OCI-LY3 (cell line): ENCODE measurements at regions not wholly inside any gene's neighbourhood (a gene's known extent, or its start where the extent isn't known, plus 50 kb on each side); places are given as distances from the start of the nearest gene placed in this dataset.

Experiments
- H2AFZ ChIP-seq: fragments of 200-600, 300-600 bp; shearing (Covaris generic); 2 replicates; pipeline ENCODE4 v1.6.0; 2014; ENCODE audit warnings: antibody characterized with exemption, low read depth, low read length
- H3K27ac ChIP-seq: fragments of 200-600, 300-600 bp; sonication (generic); 2 replicates; pipeline ENCODE4 v1.5.1; 2014; ENCODE audit warnings: mild to moderate bottlenecking, low read length, moderate library complexity, mixed read lengths
- H3K27me3 ChIP-seq: fragments of 200-600, 300-600 bp; sonication (generic); 2 replicates; pipeline ENCODE4 v1.6.1; 2014; ENCODE audit warnings: low read depth, low read length, mixed read lengths
- H3K36me3 ChIP-seq: fragments of 200-600, 300-600 bp; sonication (generic); replicated peaks from 2 replicates; pipeline ENCODE3; 2014; ENCODE audit warnings: low read depth, low read length, mixed read lengths
- H3K4me1 ChIP-seq: fragments of 300-600, 200-600 bp; sonication (generic); 2 replicates; pipeline ENCODE4 v1.6.1; 2014; ENCODE audit warnings: low read length, mixed read lengths
- H3K4me2 ChIP-seq: fragments of 200-600, 300-600 bp; sonication (generic); 2 replicates; pipeline ENCODE4 v1.6.1; 2014; ENCODE audit warnings: low read length, mixed read lengths
- H3K4me3 ChIP-seq: fragments of 300-600, 200-600 bp; sonication (generic); 2 replicates; pipeline ENCODE4 v1.5.1; 2014; ENCODE audit warnings: antibody characterized with exemption, mild to moderate bottlenecking, low read length, moderate library complexity
- H3K79me2 ChIP-seq: fragments of 300-600, 200-600 bp; shearing (Covaris generic); 2 replicates; pipeline ENCODE4 v1.6.1; 2014; ENCODE audit warnings: mild to moderate bottlenecking, low read length, mixed read lengths
- H3K9ac ChIP-seq: fragments of 300-600, 200-600 bp; shearing (Covaris generic); 2 replicates; pipeline ENCODE4 v1.6.0; 2014; ENCODE audit warnings: mild to moderate bottlenecking, low read length, moderate library complexity
- H3K9me3 ChIP-seq: fragments of 200-600, 300-600 bp; shearing (Covaris generic); 2 replicates; pipeline ENCODE4 v1.6.1; 2014; ENCODE audit warnings: low read length, mixed read lengths; ENCODE audit not compliant: insufficient read depth
- H4K20me1 ChIP-seq: fragments of 200-600, 300-600 bp; sonication (generic); 2 replicates; pipeline ENCODE4 v1.6.1; 2016; ENCODE audit warnings: low read length, mixed read lengths; ENCODE audit not compliant: insufficient read depth
- EZH2phosphoT487 ChIP-seq: fragments of 200-600 bp; shearing (Covaris generic); IDR thresholded peaks from 2 replicates; pipeline ENCODE4 v1.6.1; 2018; ENCODE audit warnings: antibody characterized with exemption, mixed run types, low read depth
- TF ChIP-seq, protein P1 (sequence below): fragments of 200-600, 300-600 bp; sonication (generic); IDR thresholded peaks from 2 replicates; pipeline ENCODE4 v1.5.1; 2014; ENCODE audit warnings: antibody characterized with exemption, low read length, low read depth

- Histone ChIP-seq H3K9ac (no peak overlapping the region), H3K4me1 (no peaks in the 10 kb centered on the region), H3K79me2 (no peaks in the 10 kb centered on the region), H3K4me2 (no peak overlapping the region), H3K27ac (no peak overlapping the region), H3K9me3 (no peaks in the 10 kb centered on the region), H2AFZ (no peak overlapping the region), H4K20me1 (no peaks in the 10 kb centered on the region), H3K27me3 (no peaks in the 10 kb centered on the region), H3K36me3 (no peaks in the 10 kb centered on the region), H3K4me3 (no peak overlapping the region)
- TF ChIP-seq, protein P1, sequence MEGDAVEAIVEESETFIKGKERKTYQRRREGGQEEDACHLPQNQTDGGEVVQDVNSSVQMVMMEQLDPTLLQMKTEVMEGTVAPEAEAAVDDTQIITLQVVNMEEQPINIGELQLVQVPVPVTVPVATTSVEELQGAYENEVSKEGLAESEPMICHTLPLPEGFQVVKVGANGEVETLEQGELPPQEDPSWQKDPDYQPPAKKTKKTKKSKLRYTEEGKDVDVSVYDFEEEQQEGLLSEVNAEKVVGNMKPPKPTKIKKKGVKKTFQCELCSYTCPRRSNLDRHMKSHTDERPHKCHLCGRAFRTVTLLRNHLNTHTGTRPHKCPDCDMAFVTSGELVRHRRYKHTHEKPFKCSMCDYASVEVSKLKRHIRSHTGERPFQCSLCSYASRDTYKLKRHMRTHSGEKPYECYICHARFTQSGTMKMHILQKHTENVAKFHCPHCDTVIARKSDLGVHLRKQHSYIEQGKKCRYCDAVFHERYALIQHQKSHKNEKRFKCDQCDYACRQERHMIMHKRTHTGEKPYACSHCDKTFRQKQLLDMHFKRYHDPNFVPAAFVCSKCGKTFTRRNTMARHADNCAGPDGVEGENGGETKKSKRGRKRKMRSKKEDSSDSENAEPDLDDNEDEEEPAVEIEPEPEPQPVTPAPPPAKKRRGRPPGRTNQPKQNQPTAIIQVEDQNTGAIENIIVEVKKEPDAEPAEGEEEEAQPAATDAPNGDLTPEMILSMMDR = no peak
- no peak for TF ChIP-seq EZH2phosphoT487
Observed at GRCh38 chr5:164600274-164600673, 1094.9 kb downstream of the MAT2B start.

- H2AFZ ChIP-seq = no peak overlapping the region
Observed at GRCh38 chr5:164600929-164601535, 1095.6 kb downstream of the MAT2B start.

DNA sequence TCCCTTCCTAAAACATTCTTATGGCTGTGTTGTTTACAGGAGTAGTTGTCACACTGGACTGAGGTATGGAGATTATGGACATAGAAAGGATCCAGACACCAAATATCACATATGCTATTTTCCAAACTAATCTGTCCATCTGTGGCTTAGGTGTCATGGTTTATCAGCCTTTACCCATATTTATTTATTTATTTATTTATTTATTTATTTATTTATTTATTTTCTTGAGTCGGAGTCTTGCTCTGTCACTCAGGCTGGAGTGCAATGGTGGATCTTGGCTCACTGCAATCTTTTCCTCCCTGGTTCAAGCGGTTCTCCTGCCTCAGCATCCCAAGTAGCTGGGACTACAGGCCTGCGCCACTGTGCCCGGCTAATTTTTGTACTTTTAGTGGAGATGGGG lies 1103.1 kb downstream of the MAT2B start:
- Histone ChIP-seq H3K9me3 (no peaks in the 10 kb centered on the region), H2AFZ (no peak overlapping the region), H3K79me2 (no peaks in the 10 kb centered on the region), H3K4me2 (no peak overlapping the region), H3K9ac (no peak overlapping the region), H3K36me3 (no peaks in the 10 kb centered on the region), H3K4me3 (no peak overlapping the region), H3K4me1 (no peaks in the 10 kb centered on the region), H3K27me3 (no peaks in the 10 kb centered on the region), H3K27ac (no peak overlapping the region), H4K20me1 (no peaks in the 10 kb centered on the region)
- no peak for TF ChIP-seq EZH2phosphoT487
- TF ChIP-seq, protein P1 = no peak

More at GRCh38 chr5:164600929-164601535, 1095.6 kb downstream of the MAT2B start:
- Histone ChIP-seq H3K4me2 (no peak overlapping the region), H3K9me3 (no peaks in the 10 kb centered on the region), H3K27ac (no peak overlapping the region), H3K36me3 (no peaks in the 10 kb centered on the region), H3K79me2 (no peaks in the 10 kb centered on the region), H4K20me1 (no peaks in the 10 kb centered on the region), H3K4me1 (no peaks in the 10 kb centered on the region), H3K27me3 (no peaks in the 10 kb centered on the region), H3K9ac (no peak overlapping the region), H3K4me3 (no peak overlapping the region)
- TF ChIP-seq, protein P1 = no peak
- TF ChIP-seq EZH2phosphoT487 = no peak

- H4K20me1 ChIP-seq = no peaks in the 10 kb centered on the region
- H3K79me2 ChIP-seq = no peaks in the 10 kb centered on the region
- H3K9me3 ChIP-seq = no peaks in the 10 kb centered on the region
- TF ChIP-seq, protein P1 = no peak
- no peak for TF ChIP-seq EZH2phosphoT487
- H3K36me3 ChIP-seq = no peaks in the 10 kb centered on the region
- H3K27ac ChIP-seq = no peak overlapping the region
- no peaks in the 10 kb centered on the region for H3K27me3 ChIP-seq
- no peaks in the 10 kb centered on the region for H3K4me1 ChIP-seq
- H2AFZ ChIP-seq = no peak overlapping the region
- no peak overlapping the region for H3K4me3 ChIP-seq
- H3K9ac ChIP-seq = no peak overlapping the region
- no peak overlapping the region for H3K4me2 ChIP-seq
Observed at GRCh38 chr5:164610374-164610773, 1105.0 kb downstream of the MAT2B start.
